ENCODE measurements at regions not wholly inside any gene's neighbourhood (a gene's known extent, or its start where the extent isn't known, plus 50 kb on each side); places are given as distances from the start of the nearest gene placed in this dataset.

- no peak for TF ChIP-seq CTCF (IDR thresholded peaks at IDR 0.05; ENCODE audit: unreplicated experiment in 3 of 3)
- no peaks in the 10 kb centered on the region for H3K9me3 Mint-ChIP-seq
- no peak overlapping the region for H3K27ac Mint-ChIP-seq
- no peak overlapping the region for H3K4me3 Mint-ChIP-seq
- no peaks in the 10 kb centered on the region for H3K27me3 Mint-ChIP-seq (ENCODE audit: low read depth)
- H3K4me1 Mint-ChIP-seq: no peaks in the 10 kb centered on the region
- no peaks in the 10 kb centered on the region for H3K36me3 Mint-ChIP-seq (ENCODE audit: low read depth)
Observed at GRCh38 chr6:120615238-120615637, 719.0 kb downstream of the TBC1D32 start.

DNA sequence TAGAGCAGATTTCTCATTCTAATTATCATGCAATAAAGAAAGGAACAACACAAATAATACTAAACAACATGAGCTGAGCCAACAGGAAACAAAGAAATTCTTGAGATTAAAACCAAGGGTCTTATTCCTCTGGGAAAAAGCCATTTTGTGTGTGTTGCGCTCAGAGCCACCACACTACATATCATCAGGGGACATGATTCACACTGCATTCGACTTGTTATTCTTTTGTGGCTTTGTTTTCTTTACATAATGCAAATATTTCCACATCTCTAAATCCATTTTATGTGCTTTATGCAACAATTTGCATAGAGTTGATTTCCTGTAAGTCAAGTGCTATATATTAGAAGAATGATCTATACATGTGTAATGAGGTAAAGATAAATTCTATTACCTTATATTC is 719.6 kb downstream of the TBC1D32 start:
- no peak for TF ChIP-seq CTCF (IDR thresholded peaks at IDR 0.05; ENCODE audit: unreplicated experiment in 3 of 3)
- H3K27me3 Mint-ChIP-seq (ENCODE audit: low read depth): no peaks in the 10 kb centered on the region
- no peak overlapping the region for H3K4me3 Mint-ChIP-seq
- H3K4me1 Mint-ChIP-seq: no peaks in the 10 kb centered on the region
- H3K27ac Mint-ChIP-seq: no peak overlapping the region
- no peaks in the 10 kb centered on the region for H3K36me3 Mint-ChIP-seq (ENCODE audit: low read depth)
- H3K9me3 Mint-ChIP-seq: no peaks in the 10 kb centered on the region

DNA sequence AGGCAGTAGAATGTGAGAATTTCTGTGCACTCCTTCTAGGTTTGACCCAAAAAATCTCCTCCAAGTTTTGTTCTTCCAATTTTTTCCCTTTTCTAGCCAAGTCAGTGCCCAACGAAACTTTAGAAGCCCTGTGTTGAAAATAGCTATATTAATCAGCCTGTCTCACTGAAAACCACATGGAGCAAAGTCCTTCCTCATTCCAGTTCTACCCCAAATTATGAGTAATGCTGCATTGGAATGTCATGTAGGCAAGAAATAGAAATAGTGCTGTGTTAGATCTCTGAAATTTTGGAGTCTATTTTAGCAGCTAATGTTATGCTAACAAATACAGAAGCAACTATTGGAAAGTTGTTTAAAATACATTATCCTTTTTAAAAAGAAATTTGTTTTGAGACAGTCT is 725.5 kb downstream of the TBC1D32 start:
- H3K4me1 Mint-ChIP-seq: no peaks in the 10 kb centered on the region
- TF ChIP-seq CTCF (IDR thresholded peaks at IDR 0.05; ENCODE audit: unreplicated experiment in 3 of 3): no peak
- H3K27ac Mint-ChIP-seq: no peak overlapping the region
- H3K4me3 Mint-ChIP-seq: no peak overlapping the region
- peaks cover 3% of the 10 kb centered on the region for H3K27me3 Mint-ChIP-seq (ENCODE audit: low read depth)
- no peaks in the 10 kb centered on the region for H3K36me3 Mint-ChIP-seq (ENCODE audit: low read depth)
- no peaks in the 10 kb centered on the region for H3K9me3 Mint-ChIP-seq

- peaks cover 3% of the 10 kb centered on the region for H3K27me3 Mint-ChIP-seq (ENCODE audit: low read depth)
- H3K27ac Mint-ChIP-seq: no peak overlapping the region
- H3K9me3 Mint-ChIP-seq: no peaks in the 10 kb centered on the region
- no peak for TF ChIP-seq CTCF (IDR thresholded peaks at IDR 0.05; ENCODE audit: unreplicated experiment in 3 of 3)
- H3K4me3 Mint-ChIP-seq: no peak overlapping the region
- no peaks in the 10 kb centered on the region for H3K36me3 Mint-ChIP-seq (ENCODE audit: low read depth)
- no peaks in the 10 kb centered on the region for H3K4me1 Mint-ChIP-seq
Observed at GRCh38 chr6:120606743-120607142, 727.5 kb downstream of the TBC1D32 start.

DNA sequence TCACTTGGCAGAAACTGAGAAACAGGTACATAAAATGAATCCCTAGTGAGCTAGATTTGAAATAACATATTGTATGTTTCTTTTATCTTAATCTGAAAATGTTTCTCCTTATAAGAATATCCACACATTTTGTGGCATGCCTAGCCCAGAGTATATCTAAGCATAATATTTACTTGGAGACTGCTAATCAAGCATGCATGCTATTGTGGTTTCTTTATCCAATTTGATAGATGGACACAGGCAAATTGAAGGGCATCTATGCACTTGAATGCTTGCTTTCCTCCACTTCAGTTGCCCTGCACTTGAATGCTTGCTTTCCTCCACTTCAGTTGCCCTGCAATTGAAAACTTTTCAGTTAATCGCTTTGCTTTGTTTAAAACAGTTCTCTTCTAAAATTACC is 729.8 kb downstream of the TBC1D32 start:
- H3K36me3 Mint-ChIP-seq (ENCODE audit: low read depth): no peaks in the 10 kb centered on the region
- H3K27me3 Mint-ChIP-seq (ENCODE audit: low read depth): peaks cover 3% of the 10 kb centered on the region
- no peak for TF ChIP-seq CTCF (IDR thresholded peaks at IDR 0.05; ENCODE audit: unreplicated experiment in 3 of 3)
- H3K4me1 Mint-ChIP-seq: no peaks in the 10 kb centered on the region
- no peak overlapping the region for H3K4me3 Mint-ChIP-seq
- H3K9me3 Mint-ChIP-seq: no peaks in the 10 kb centered on the region
- no peak overlapping the region for H3K27ac Mint-ChIP-seq

GRCh38 chr6:120590611-120591010 is 743.7 kb downstream of the TBC1D32 start:
- H3K27ac Mint-ChIP-seq: no peak overlapping the region
- no peaks in the 10 kb centered on the region for H3K9me3 Mint-ChIP-seq
- H3K4me1 Mint-ChIP-seq: no peaks in the 10 kb centered on the region
- H3K4me3 Mint-ChIP-seq: no peak overlapping the region
- no peaks in the 10 kb centered on the region for H3K27me3 Mint-ChIP-seq (ENCODE audit: low read depth)
- no peaks in the 10 kb centered on the region for H3K36me3 Mint-ChIP-seq (ENCODE audit: low read depth)
- TF ChIP-seq CTCF (IDR thresholded peaks at IDR 0.05; ENCODE audit: unreplicated experiment in 3 of 3): no peak
